ENCODE measurements at regions not wholly inside any gene's neighbourhood (a gene's known extent, or its start where the extent isn't known, plus 50 kb on each side); places are given as distances from the start of the nearest gene placed in this dataset.

GRCh38 chr6:170102038-170102437 lies 188.8 kb downstream of the DLL1 start:
- POLR2A ChIA-PET: no interaction called here
- no peak for DNase-seq
- peaks cover 12% of the 10 kb centered on the region for H3K27me3 Mint-ChIP-seq
- no peaks in the 10 kb centered on the region for H3K36me3 Mint-ChIP-seq (ENCODE audit: low read depth)
- CTCF ChIA-PET: interaction anchor here (1.8 kb wide), 1 partner anchor 12 kb away, joined by 3 read pairs; no protein-coding TSS in a partner anchor
- no peak overlapping the region for H3K4me3 Mint-ChIP-seq
- no peak overlapping the region for H3K27ac Mint-ChIP-seq
- peaks cover 11% of the 10 kb centered on the region for H3K9me3 Mint-ChIP-seq
- no peaks in the 10 kb centered on the region for H3K4me1 Mint-ChIP-seq

DNA sequence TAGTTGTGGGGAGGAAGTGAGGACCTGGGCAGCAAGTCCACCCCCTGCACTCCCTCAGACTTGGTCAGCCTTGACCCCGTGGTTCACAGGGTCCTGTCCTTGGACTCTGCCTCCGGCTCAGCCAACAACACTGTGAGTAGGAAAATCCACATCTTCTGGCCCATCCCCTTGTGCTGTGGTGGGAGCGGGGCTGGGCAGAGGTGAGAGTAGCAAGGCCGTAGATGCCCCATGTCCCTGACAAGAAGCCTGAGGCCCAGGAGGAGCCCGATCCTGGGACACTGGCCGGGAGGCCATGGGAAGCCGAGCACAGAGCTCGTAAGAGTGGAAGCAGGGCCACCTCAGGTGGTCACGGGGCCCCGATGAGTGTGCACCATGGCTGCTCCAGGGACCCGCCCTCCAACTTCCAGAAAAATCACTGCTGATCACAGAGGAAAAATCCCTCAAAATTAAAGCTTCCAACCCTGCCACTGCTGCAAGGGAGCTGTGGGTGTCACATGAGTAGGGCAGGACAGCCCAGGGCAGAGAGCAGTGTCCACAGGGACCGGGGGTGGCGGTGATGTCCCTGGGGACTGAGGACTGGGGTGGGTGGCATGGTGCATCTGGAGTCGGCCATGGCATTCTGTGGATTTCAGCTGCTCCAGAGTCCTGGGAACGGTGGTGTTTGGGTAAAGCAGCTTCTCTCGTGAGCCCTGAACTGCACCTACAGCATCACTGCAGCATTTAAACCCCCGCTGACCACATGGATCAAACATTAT lies 189.4 kb downstream of the DLL1 start:
- H3K27ac Mint-ChIP-seq: no peak overlapping the region
- H3K36me3 Mint-ChIP-seq (ENCODE audit: low read depth): no peaks in the 10 kb centered on the region
- ChIA-PET POLR2A (no interaction called here), CTCF (interaction anchor here (1.8 kb wide), 1 partner anchor 12 kb away, joined by 3 read pairs; no protein-coding TSS in a partner anchor)
- no peak overlapping the region for H3K4me3 Mint-ChIP-seq
- DNase-seq: no peak
- no peaks in the 10 kb centered on the region for H3K4me1 Mint-ChIP-seq
- peaks cover 11% of the 10 kb centered on the region for H3K9me3 Mint-ChIP-seq
- H3K27me3 Mint-ChIP-seq: peaks cover 11% of the 10 kb centered on the region

GRCh38 chr6:170100046-170100445 lies 190.8 kb downstream of the DLL1 start:
- ChIA-PET POLR2A (no interaction called here), CTCF (interaction anchor here (1.1 to 1.5 kb wide), 2 partner anchors 9 to 11 kb away, joined by 4 read pairs; no protein-coding TSS in a partner anchor)
- Mint-ChIP-seq H3K4me3 (no peak overlapping the region), H3K27me3 (peaks cover 10% of the 10 kb centered on the region), H3K36me3 (ENCODE audit: low read depth) (no peaks in the 10 kb centered on the region), H3K4me1 (no peaks in the 10 kb centered on the region), H3K9me3 (peaks cover 11% of the 10 kb centered on the region), H3K27ac (no peak overlapping the region)
- DNase-seq: no peak

DNA sequence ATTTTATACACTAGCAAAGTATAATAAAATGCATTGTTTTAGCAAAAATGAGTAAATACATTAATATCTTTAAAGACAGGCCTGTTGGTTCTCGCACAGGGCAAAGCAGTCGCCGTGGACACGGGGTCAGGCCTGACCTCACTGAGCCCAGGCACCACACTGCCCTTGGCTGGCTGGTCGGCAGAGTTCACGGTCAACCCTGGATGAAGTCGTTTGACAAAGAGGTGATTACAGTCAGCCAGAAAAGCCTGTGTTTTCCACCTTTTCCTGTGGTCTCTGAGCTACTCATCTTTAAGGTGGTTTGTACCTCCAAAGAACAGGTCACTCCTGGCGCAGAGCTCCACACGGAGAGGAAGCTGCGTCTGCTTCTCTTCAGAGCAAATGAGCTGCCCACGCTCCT lies 191.5 kb downstream of the DLL1 start:
- peaks cover 6% of the 10 kb centered on the region for H3K27me3 Mint-ChIP-seq
- DNase-seq: no peak
- CTCF ChIA-PET: interaction anchor here (1.1 to 1.5 kb wide), 2 partner anchors 9 to 10 kb away, joined by 4 read pairs; no protein-coding TSS in a partner anchor
- H3K4me3 Mint-ChIP-seq: no peak overlapping the region
- H3K4me1 Mint-ChIP-seq: no peaks in the 10 kb centered on the region
- POLR2A ChIA-PET: no interaction called here
- no peaks in the 10 kb centered on the region for H3K36me3 Mint-ChIP-seq (ENCODE audit: low read depth)
- H3K9me3 Mint-ChIP-seq: peaks cover 11% of the 10 kb centered on the region
- no peak overlapping the region for H3K27ac Mint-ChIP-seq

DNA sequence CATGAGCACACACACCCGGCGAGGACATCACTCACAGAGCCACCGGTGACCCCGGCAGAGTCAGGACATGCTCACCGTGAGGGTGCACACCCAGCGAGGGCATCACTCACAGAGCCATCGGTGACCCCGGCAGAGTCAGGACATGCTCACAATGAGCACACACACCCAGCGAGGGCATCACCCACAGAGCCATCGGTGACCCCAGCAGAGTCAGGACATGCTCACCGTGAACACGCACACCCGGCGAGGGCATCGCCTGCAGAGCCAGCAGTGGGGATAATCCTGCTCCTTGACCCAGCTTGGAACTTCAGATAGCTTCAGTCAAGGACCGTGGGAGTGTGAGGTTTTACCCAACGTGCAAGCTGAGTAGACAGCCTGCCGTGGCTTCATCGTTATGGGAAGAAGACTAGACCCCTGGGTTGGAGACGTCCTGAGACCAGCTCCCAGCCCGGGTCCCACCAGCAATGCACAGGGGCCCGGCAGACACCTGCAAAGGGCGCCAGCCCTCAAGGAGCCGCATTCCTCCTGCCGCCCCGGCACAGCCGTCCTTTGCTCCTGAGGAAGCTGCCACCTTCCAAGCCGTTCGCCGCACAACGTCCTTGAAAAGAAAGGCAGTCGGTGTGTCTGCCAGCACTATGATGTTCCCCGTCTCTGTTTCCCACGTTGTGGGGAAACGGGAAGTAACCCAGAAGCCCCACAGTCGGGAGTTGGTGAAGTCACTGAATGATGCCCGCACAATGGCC lies 192.3 kb downstream of the DLL1 start:
- no peaks in the 10 kb centered on the region for H3K4me1 Mint-ChIP-seq
- H3K9me3 Mint-ChIP-seq: peaks cover 11% of the 10 kb centered on the region
- peaks cover 6% of the 10 kb centered on the region for H3K27me3 Mint-ChIP-seq
- H3K36me3 Mint-ChIP-seq (ENCODE audit: low read depth): no peaks in the 10 kb centered on the region
- no peak for DNase-seq
- no peak overlapping the region for H3K27ac Mint-ChIP-seq
- CTCF ChIA-PET: interaction anchor here (0.7 kb wide), 1 partner anchor 267 kb away, joined by 3 read pairs; no protein-coding TSS in a partner anchor
- H3K4me3 Mint-ChIP-seq: no peak overlapping the region
- POLR2A ChIA-PET: no interaction called here

GRCh38 chr6:170097505-170098427 lies 193.1 kb downstream of the DLL1 start:
- H3K4me3 Mint-ChIP-seq: no peak overlapping the region
- H3K9me3 Mint-ChIP-seq: peaks cover 11% of the 10 kb centered on the region
- ChIA-PET POLR2A (no interaction called here), CTCF (interaction anchor here (0.7 to 1.6 kb wide), 2 partner anchors 10 to 266 kb away, joined by 3 to 4 read pairs; no protein-coding TSS in a partner anchor)
- DNase-seq: no peak
- no peak overlapping the region for H3K27ac Mint-ChIP-seq
- H3K36me3 Mint-ChIP-seq (ENCODE audit: low read depth): no peaks in the 10 kb centered on the region
- H3K4me1 Mint-ChIP-seq: no peaks in the 10 kb centered on the region
- H3K27me3 Mint-ChIP-seq: peaks cover 6% of the 10 kb centered on the region

DNA sequence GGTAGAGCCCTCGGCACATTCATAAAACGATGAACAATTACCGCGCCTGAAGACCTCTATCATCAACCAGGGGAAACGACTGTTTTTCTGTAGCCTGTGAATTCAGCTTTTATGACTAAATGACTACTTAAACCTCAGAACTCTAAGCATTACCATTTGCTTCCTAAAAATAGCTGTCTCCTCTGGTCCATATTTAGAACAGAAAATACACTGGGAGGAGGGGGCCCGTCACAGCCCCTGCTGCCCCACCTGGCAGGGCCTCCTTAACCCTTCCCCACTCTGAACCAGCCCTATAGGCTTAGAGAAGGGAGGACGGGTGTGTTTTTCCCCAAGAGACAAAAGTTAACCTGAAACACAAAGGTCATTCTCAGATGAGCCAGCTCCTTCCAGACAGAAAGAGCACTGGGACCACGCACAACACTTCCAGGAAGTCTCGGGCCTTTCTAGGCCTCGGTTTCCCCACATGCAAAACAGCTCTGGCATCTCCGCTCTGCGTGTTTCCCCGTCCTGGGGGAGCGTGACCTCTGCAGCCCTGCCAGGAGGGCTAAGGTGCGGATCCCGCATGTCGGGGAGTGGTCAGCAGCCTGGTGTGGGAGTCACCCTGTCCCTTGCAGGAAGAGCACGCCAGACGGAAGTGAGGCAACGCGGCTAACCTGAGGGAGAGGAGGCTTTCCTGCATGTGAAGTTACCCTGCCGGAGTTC lies 193.9 kb downstream of the DLL1 start:
- H3K4me1 Mint-ChIP-seq: no peaks in the 10 kb centered on the region
- CTCF ChIA-PET: interaction anchor here (1.6 kb wide), 1 partner anchor 9 kb away, joined by 4 read pairs; no protein-coding TSS in a partner anchor
- H3K9me3 Mint-ChIP-seq: peaks cover 11% of the 10 kb centered on the region
- H3K27ac Mint-ChIP-seq: no peak overlapping the region
- peaks cover 6% of the 10 kb centered on the region for H3K27me3 Mint-ChIP-seq
- DNase-seq: no peak
- POLR2A ChIA-PET: interaction anchor here (0.7 kb wide), 1 partner anchor 9 kb away, joined by 4 read pairs; no protein-coding TSS in a partner anchor
- no peak overlapping the region for H3K4me3 Mint-ChIP-seq
- H3K36me3 Mint-ChIP-seq (ENCODE audit: low read depth): no peaks in the 10 kb centered on the region

GRCh38 chr6:170096191-170096802 lies 194.6 kb downstream of the DLL1 start:
- POLR2A ChIA-PET: interaction anchor here (0.7 kb wide), 1 partner anchor 8 kb away, joined by 4 read pairs; no protein-coding TSS in a partner anchor
- CTCF ChIA-PET: interaction anchor here (1.6 kb wide), 1 partner anchor 8 kb away, joined by 4 read pairs; no protein-coding TSS in a partner anchor
- H3K4me3 Mint-ChIP-seq: no peak overlapping the region
- no peak overlapping the region for H3K27ac Mint-ChIP-seq
- H3K9me3 Mint-ChIP-seq: peaks cover 11% of the 10 kb centered on the region
- H3K4me1 Mint-ChIP-seq: no peaks in the 10 kb centered on the region
- H3K27me3 Mint-ChIP-seq: peaks cover 6% of the 10 kb centered on the region
- DNase-seq: no peak
- no peaks in the 10 kb centered on the region for H3K36me3 Mint-ChIP-seq (ENCODE audit: low read depth)

- Mint-ChIP-seq H3K4me1 (peaks cover 8% of the 10 kb centered on the region), H3K36me3 (ENCODE audit: low read depth) (peaks cover 1% of the 10 kb centered on the region), H3K27me3 (peaks cover 5% of the 10 kb centered on the region), H3K27ac (no peak overlapping the region), H3K9me3 (peaks cover 6% of the 10 kb centered on the region), H3K4me3 (no peak overlapping the region)
- no peak for DNase-seq
- ChIA-PET POLR2A (no interaction called here), CTCF (interaction anchor here (0.7 kb wide), 1 partner anchor 21 kb away, joined by 3 read pairs; no protein-coding TSS in a partner anchor)
Measured at GRCh38 chr6:170095273-170095981, 195.5 kb downstream of the DLL1 start.

GRCh38 chr6:170094686-170095272 lies 196.1 kb downstream of the DLL1 start:
- Mint-ChIP-seq H3K27me3 (peaks cover 5% of the 10 kb centered on the region), H3K9me3 (peaks cover under 1% of the 10 kb centered on the region), H3K4me3 (no peak overlapping the region), H3K36me3 (ENCODE audit: low read depth) (peaks cover 2% of the 10 kb centered on the region), H3K27ac (no peak overlapping the region), H3K4me1 (peaks cover 14% of the 10 kb centered on the region)
- ChIA-PET CTCF (interaction anchor here (0.7 to 1.1 kb wide), 2 partner anchors 21 to 461 kb away, joined by 3 to 4 read pairs; no protein-coding TSS in a partner anchor), POLR2A (no interaction called here)
- DNase-seq: no peak

Measured in activated CD4-positive, alpha-beta T cell treated with anti-CD3 and anti-CD28 coated beads, Interleukin-2, amount 10 ng/mL, durations not matched to agents 7 days and 5 days (primary cell).